GM12865 (cell line): ENCODE measurements at regions not wholly inside any gene's neighbourhood (a gene's known extent, or its start where the extent isn't known, plus 50 kb on each side); places are given as distances from the start of the nearest gene placed in this dataset.

ENCODE experiments used
- DNase-seq: peaks from one replicate; pipeline ENCODE4 v3.0.0; 2010; ENCODE audit warnings: low read depth
- H3K4me3 ChIP-seq: 2 replicates; pipeline ENCODE4 v1.5.1; 2011; ENCODE audit warnings: mild to moderate bottlenecking, low read depth, low read length, control low read depth
- TF ChIP-seq, protein P1 (sequence below): IDR thresholded peaks from 2 replicates; pipeline ENCODE4 v1.5.1; 2011; ENCODE audit warnings: low read length, control low read depth, low read depth, inconsistent platforms; ENCODE audit not compliant: insufficient read depth; ENCODE audit errors: missing control alignments

DNA sequence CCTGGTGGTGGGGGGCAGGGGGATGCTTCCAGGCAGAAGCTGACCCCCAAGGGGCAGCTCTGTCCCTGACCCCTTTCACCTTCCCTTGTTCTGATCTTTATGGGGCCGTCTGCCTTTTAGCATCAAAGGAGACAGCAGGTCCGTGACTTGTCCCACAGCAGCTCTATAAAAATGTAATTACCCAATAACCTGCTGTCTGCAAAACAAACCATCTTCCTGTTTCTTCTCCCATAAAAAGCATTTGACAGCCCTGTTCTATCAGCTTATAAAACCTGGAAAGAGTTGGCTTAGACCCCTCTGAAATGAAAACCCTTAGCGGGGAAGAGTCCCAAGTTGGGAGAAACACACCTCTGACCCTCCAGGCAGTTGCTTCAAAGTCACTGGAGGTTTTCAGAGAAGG lies 416.9 kb downstream of the MED13L start:
- DNase-seq, result no peak
- TF ChIP-seq, protein P1, sequence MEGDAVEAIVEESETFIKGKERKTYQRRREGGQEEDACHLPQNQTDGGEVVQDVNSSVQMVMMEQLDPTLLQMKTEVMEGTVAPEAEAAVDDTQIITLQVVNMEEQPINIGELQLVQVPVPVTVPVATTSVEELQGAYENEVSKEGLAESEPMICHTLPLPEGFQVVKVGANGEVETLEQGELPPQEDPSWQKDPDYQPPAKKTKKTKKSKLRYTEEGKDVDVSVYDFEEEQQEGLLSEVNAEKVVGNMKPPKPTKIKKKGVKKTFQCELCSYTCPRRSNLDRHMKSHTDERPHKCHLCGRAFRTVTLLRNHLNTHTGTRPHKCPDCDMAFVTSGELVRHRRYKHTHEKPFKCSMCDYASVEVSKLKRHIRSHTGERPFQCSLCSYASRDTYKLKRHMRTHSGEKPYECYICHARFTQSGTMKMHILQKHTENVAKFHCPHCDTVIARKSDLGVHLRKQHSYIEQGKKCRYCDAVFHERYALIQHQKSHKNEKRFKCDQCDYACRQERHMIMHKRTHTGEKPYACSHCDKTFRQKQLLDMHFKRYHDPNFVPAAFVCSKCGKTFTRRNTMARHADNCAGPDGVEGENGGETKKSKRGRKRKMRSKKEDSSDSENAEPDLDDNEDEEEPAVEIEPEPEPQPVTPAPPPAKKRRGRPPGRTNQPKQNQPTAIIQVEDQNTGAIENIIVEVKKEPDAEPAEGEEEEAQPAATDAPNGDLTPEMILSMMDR, result no peak
- no peak overlapping the region for H3K4me3 ChIP-seq

DNA sequence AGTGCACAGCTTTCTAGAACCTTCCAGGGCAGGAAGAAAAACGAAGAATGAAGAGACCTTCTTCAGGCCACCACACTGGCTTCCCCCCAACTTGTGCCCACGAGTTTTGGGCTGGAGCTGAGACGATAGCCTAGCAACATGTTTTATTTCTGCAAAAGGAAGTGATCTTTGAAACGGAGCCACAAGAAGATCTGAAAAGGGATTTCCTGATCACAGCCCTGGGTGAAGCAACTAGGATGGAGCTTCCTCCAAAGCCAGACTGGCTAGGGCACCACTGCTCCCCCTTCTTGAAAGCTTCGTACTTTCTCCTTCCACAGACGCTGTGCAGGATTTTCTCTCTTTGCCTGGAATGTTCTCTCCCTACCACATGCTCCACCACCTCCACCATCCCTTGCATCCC lies 418.3 kb downstream of the MED13L start:
- DNase-seq, result no peak
- TF ChIP-seq, protein P1, result no peak
- no peak overlapping the region for H3K4me3 ChIP-seq

DNA sequence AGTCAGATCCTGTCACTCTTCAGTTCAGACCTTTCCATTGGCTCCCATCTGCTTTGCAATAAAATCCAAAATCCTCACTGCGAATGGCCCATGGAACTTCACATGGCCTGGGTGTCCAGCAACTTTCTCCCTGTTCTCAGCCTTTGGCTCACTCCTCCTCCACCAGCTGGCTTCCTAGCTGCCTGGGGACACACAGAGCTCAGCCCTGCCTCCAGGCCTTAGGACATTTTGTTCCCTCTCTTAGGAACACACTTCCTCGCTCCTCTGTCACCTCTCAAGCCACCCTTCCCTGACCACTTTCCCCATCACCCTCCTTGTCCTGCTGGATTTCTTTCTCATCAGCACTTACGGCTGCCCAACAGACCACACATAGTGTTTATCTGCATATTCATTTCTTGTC lies 419.6 kb downstream of the MED13L start:
- DNase-seq, result no peak
- TF ChIP-seq, protein P1, result no peak
- H3K4me3 ChIP-seq, result no peak overlapping the region

DNA sequence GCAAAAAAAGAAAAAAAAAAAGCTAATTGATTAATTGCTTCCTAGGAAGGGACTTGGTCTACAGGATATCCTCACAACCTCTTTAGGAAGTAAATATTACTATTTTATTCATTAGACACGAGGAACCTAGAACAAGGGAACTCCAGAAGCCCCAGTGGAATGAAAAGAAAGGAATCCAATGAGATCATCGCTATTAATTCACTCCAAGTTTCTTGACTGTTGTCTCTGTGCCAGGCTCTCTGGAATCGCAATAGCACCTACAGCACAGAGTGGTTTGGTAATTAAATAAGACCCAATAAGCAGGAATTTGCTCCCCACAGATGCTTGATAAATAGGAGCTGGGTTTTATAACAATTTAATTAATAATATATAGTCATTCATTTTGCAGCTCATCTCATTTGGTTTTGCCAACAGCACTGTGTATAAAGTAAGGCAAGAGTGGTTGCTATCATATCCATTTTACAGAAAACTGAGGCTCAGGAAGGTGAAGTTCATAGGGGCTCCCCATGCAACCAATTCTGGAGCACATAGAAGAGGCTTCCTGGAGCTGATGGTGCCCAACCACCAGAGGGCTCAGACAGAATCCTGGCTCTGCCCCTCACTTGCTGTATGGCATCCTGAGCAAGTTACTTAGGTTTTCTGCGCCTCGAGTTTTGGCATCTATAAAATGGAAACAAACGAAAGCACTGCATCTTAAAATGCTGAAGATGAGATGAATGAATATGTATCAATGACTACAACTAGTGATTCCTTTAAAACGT lies 420.2 kb downstream of the MED13L start:
- no peak for DNase-seq
- TF ChIP-seq, protein P1, result no peak
- H3K4me3 ChIP-seq, result no peak overlapping the region

DNA sequence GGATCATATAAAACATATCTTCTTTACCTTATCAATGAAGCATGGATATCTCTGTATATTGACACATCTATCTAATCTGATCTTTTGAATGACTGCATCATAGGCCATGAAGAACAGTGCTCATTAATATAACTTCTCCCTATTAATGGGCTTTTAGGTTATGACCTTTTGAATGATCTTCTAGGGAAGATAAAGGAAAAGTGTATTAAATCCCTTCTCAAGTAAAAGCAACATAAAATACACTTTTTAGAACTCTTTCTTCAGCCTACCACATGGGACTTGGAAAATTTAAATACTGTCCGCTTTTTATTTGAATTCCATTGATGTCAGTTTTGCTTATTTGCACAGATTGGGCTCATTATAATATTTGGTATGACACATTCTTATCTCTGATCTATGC lies 425.4 kb downstream of the MED13L start:
- DNase-seq, result no peak
- TF ChIP-seq, protein P1, result no peak
- H3K4me3 ChIP-seq, result no peak overlapping the region

DNA sequence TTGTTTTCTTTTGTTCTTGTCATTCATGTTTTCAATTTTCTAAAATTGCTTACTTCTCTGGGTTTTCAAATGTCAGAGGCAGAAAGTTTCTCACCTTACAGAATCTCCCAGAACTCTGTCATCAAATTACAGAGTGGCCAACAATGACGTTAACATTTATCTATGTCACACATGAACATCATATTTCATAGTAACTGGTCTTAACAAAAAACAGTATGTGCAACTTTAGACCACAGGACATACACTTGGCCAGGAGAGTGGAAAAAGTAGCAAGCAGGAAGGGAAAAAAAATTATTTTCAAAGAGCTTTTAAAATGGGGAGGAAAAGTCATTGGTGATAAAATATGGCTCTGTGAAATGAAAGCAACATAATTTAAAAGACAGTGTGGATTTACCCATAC lies 426.5 kb downstream of the MED13L start:
- DNase-seq, result no peak
- TF ChIP-seq, protein P1, result no peak
- no peak overlapping the region for H3K4me3 ChIP-seq
